ENCODE measurements at regions not wholly inside any gene's neighbourhood (a gene's known extent, or its start where the extent isn't known, plus 50 kb on each side); places are given as distances from the start of the nearest gene placed in this dataset.

DNA sequence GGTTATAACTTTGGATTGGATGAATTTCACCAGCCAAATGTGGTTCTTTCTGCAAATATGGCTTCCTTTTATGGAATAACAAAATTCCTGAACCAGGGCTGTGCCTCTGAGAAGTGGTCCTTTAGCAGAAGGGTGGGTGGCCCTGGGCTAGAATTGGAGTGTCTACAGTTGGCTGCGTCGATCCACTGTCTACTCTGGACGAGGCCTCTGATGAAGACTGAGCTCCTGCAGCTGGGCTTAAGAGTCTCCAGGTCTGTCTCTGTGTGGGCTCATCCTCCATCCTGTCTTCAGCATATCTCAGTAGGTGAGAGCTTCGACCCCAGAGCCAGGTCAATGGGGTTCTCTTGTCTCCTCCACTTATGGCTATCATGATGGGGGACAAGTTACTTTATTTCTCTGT is 166.3 kb upstream of the PMEPA1 start:
- no peak for DNase-seq (ENCODE audit: low spot score)

DNA sequence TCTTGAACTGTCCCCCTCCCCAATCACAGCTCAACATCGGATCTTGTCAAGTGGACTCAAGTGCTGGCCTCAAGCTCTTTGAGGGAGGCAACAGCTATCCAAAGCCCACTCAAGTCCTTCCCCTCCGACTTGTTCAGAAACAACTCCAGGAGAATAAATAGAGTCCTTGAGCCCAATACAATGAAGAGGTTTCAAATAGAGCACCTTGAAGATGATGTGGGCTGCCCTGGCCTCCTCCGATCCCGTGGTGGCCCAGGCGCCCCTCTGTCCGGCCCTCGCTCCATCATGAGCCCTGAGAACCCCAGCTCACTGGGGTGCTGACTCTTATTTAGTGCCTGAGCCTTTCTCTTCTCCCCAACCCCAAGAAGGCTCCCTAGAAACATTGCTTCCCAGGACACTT is 164.3 kb upstream of the PMEPA1 start:
- DNase-seq (ENCODE audit: low spot score), result no peak

DNA sequence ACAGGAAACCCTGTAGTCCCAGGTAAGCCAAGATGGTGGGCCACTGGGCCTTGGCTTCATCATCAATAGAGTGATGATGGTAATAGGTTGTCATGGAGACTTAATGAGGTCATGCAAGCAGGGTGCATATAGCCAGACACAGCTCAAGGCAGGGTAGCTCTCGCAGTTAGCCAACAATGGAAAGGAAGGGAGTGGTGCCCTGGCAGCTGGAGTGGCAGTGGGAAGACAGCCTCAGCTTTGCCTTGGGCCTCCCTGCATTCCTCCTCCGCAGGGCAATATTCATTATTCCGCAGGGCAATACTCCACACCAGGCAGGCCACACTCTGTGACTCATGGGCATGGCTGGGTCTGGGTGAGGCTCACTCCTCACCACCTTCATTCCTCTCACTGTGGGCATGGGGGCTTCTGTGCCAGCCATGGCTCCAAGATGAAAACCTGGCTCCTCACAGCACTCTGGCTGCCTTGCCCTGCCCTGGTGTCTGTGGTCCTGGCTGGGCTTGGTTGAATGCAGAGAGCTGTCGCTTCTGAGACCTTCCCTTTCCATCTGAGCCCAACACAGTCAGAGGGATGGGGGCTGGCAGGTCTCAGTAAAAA is 163.1 kb upstream of the PMEPA1 start:
- DNase-seq (ENCODE audit: low spot score), result no peak

DNA sequence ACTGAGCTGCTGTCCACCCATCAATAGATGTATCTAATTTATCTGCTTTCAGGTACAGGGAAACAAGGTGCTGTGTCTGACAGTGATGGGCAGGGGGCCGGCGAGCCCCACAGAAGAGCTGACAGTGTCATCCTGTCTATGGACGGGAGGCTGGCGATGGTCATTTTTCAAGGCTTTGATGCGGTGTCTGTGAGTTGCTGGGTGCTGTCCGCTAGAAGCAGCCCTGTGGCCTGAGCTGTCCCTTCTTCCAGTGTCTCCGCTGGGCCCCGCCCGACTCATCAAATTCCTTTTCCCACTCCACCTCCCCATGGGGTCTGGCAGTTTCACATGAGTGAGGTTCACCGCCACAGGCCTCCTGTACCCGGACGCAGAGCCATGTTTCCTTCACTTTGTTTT is 161.4 kb upstream of the PMEPA1 start:
- no peak for DNase-seq (ENCODE audit: low spot score)

DNA sequence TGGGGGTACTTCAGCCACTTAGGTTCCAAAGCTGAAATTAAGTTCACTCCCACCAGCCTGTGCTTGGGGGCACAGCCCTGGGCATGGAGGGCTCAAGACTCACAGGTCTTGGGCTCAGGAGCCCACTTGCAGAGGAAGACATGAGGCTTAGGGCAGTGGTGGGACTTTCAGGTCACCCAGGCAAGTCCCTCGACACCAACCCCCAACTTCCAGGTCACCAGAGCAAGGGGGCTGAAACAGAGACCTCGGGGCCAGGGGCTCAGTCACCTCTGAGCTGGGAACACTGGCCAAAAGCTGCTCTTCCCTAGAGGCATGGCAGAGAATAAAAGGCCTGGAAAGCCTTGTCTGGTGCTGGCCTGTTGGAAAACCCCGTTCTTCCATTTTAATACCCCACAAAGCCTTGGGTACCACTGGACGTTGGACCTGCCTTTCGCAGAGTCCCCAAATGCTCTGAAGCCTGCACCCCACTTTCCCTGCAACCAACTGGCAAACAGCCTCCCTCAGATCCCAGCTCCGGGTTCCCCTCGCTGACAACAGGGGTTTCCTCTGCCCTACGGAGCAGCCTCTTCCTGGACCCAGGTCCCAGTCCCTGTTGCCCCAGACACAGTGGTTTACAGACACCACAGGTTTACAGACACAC is 160.9 kb upstream of the PMEPA1 start:
- DNase-seq (ENCODE audit: low spot score), result no peak

DNA sequence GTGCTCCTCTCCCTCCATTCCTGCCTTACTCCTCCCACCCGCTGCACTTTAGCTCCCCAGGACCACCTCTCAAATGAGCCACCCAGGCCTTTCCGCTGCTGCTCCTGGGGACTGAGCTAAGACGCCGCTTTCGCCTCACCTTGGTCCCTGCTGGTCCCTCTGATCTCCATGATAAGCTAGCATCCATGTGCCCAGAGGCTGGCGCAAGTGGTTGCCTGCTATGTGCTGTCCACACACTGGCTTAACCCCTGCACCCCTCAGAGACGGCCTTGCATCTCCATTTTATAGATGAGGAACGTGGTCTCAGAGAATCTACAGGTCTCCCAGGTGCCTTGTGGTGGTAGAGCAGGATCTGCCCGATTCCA is 160.1 kb upstream of the PMEPA1 start:
- DNase-seq (ENCODE audit: low spot score), result no peak

DNA sequence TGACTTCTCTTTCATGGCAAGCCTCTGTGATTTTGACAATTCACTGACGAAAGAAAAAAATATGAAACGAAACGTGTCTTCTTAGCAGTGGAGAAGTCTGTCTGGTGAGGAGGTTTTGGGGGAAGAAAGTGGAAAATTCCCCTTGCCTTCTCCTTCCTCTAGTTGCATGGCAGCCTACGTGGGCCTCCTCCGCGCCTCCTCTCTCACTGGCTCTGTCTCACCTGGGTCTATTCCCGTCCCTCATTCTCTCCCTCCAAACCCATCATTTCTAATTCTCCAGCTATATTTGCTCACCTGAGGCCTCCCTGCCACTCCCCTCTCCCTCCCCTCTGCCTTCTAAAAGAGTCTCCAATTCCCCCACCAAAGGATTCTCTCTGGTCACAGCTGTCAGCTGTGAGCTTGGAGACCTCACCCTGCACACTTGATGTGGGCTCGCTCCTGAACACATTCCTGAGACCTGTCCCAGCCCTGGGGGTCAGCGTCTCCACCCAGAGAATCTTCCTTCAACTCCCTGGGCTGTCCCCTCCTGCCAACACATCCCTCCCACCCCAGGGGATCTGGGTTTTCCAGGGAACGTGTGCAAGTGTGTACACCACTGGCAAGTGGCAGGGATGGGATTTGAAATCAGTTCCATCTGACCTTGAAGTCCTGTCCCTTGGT is 159.6 kb upstream of the PMEPA1 start:
- no peak for DNase-seq (ENCODE audit: low spot score)

DNA sequence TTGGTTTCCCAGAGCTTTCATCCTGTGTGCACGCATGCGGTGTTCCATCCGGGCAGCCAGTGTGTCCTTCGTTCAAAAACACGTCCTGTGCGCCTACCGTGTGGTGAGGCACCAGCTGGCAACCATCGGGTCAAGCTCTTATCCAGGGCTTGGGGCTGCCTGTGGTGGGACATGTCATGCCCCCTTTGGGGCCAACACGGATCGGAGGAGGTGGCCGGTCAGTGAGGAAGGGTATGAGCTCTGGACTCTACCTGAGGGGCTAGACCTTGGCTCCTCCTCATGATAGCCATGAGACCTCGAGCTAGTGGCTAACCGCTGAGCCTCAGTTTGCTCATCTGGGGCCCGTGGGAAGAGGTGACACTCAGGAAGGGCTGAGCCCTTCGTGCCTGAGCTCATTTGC is 158.5 kb upstream of the PMEPA1 start:
- no peak for DNase-seq (ENCODE audit: low spot score)

DNA sequence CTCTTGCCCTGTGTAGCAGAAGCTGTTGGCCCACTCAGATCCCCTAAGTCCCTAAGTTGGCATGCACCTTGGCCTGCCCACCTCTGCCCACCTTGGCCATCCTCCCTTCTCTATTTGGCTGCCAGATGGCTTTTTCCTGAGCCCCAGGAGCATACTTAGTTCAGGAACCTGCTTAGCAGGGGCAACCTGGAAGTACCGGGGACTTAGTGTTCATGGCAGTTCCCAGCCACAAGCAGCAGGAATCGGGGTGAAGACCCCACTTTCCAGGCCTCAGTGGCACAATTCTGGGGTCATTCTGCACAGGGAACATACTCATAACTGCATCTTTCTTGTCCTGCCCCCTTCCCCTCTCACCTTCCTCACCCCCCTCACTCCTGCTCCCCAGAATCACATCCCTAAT is 158.0 kb upstream of the PMEPA1 start:
- no peak for DNase-seq (ENCODE audit: low spot score)

DNA sequence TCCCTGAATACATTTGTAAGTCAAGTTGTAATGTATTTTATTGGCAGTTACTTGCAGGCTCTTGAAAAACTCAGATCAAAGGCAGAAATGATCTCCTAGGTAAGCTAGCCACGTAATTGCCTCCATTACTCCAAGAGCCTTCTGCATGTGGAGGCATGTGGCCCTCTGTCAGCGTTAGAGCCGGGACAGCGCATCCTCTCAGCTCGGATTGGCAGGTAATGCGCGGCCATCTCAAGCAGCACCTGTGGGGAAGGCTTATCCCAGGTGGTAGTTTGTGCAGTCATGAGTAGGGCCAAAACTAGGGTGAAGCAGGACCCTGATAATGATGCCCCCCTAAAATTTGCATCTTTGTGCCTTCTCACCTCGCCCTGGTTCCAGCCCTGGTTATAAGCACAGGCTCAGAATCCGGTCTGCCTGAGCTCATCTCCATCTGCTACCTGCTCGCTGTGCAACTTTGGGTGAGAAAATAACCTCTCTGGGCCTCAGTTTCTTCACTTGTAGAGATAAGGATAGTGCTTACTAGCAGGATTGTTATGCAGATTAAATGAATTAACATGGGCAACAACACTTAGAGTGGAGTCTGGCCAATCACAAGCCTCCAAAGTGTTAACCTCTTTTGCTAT is 157.5 kb upstream of the PMEPA1 start:
- DNase-seq (ENCODE audit: low spot score), result no peak

DNA sequence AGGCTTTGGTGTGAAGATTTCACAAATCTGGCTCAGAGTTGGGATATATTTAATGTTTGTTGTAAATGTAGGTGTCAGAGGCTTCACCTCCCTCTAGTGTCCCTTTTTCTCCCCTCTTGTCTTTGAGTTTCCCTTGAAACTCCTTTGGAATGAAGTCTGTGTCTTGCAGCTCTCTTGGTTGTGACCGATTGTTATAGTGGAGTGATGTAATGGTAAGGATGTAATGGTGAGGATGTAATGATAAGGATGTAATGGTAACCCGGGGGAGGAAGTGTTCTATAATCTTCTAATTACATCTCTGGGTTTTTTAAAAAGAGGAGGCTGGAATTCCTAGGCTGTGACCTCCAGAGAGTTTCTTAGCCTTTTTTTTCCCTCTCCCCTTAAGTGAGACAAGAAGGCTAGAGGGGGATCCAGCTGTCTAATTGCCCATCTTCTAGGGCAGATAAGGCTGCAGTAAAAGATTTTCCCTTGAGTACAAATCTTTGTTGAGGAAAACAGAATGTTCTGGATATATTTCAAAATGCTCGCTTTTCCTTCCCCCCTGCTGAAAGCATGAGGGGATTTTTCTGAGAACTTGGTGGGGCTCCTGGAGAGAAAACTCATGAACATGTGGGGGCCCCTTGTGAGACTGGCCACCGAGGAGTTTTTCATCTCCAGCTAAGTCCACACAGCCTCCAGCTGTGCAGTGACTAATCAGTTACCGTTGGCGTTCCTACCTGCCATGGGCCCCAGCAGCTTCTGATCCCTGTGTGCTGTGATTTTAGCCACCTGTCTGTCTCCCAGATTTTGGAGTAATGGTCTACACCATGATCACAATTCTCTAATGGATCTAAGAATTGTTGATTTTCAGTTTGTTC is 156.7 kb upstream of the PMEPA1 start:
- DNase-seq (ENCODE audit: low spot score), result no peak

DNA sequence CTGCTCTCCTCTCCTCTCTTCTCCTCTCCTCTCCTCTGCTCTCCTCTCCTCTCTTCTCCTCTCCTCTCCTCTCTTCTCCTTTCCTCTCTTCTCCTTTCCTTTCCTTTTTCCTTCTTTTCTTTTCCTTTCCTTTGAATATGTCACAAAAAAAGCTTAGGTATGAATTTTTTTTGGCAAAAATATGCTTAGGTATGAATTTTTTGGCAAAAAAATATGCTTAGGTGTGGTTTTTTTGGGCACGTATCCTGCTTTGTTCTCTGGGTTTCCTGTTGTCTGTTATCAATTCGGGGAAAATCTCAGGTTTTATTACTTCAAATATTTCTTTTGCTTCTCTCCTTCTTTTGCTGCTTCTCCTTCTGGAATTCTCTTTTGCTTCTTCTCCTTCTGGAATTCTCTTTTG is 155.5 kb upstream of the PMEPA1 start:
- no peak for DNase-seq (ENCODE audit: low spot score)

DNA sequence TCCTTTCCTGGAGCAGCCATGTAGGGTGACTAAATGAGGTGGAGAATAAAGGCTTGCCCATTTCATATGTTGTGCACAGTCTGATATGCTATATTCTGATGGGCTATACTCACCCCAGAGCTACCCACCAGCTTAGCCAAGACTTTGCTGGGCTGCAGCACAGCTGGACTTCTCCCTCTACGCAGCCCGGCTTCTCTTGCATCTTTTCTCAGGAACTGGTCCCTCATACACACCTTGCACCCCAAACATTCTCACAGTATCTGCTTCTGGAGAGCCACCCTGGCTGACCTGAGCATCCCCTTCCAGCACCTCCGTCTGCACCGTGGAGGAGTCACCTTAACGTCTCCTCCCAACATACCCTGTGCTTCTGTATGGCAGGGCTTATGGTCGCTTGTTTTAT is 150.8 kb upstream of the PMEPA1 start:
- no peak for DNase-seq (ENCODE audit: low spot score)

DNA sequence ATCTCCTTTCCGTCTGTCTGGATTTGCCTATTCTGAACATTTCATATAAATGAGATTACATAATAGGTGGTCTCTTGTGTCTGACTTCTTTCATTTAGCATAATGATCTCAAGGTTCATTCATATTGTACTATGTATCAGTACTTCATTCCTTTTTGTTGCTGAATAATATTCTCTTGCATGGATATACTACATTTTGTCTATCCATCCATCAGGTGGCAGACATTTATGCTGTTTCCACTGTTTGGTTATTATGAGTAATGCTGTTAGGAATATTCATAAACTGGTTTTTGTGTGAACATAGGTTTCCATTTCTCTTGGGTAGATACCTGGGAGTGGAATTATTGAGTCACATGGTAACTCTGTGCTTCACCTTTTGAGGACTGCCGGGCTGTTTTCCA is 148.2 kb upstream of the PMEPA1 start:
- no peak for DNase-seq (ENCODE audit: low spot score)

DNA sequence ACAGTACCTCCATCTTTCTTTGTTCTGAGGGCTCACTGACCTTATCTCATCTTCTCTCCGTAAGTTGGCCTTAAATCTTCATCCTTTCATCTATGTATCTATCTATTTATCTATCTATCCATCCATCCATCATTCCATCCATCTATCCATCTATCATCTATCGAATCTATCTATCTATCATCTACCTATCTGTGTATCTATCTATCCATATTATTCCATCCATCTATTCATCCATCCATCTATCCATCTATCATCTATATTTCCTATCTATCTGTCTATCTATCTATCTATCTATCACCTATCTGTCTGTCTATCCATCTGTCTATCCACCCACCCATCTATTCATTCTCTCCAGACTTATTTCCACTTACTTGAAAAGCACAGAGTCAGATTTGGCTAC is 147.3 kb upstream of the PMEPA1 start:
- DNase-seq (ENCODE audit: low spot score), result no peak

DNA sequence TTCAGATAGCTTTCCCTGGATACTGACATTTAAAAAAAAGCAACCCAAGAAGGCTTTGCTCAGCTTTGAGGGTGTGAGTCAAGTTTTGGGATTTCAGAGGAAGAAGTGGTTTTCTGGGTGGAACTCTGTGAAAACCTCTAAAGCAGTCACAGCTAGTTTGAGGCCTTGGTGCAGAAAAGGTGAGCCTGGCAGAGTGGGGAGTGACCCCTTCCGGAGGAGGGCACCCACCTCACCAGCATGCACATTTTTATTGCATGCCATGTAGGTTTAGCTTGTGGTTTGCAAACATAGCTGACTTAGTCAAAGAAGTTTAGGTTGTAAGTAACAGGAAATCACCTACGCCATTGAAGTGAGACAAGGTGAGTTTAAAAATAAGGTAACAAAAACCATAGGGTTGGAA is 146.8 kb upstream of the PMEPA1 start:
- DNase-seq (ENCODE audit: low spot score), result no peak

DNA sequence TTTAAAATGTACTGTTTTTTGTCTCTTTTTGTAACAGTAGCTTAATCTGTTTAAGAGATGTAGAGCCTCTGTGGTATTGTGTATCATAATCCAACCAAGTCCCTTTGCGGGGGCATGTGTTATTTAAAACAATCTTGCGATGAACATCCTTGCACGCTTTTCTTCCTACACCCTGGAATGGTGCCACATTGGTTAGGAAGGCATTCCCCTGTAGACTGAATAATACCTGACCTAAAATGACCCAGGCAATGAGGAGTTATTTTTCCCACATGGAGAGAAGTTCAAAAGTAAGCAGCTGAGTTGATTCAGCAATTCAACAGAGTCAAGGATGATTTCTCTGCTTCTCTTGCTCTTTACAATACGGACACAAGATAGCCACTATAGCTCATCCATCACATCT is 142.0 kb upstream of the PMEPA1 start:
- DNase-seq (ENCODE audit: low spot score), result no peak

DNA sequence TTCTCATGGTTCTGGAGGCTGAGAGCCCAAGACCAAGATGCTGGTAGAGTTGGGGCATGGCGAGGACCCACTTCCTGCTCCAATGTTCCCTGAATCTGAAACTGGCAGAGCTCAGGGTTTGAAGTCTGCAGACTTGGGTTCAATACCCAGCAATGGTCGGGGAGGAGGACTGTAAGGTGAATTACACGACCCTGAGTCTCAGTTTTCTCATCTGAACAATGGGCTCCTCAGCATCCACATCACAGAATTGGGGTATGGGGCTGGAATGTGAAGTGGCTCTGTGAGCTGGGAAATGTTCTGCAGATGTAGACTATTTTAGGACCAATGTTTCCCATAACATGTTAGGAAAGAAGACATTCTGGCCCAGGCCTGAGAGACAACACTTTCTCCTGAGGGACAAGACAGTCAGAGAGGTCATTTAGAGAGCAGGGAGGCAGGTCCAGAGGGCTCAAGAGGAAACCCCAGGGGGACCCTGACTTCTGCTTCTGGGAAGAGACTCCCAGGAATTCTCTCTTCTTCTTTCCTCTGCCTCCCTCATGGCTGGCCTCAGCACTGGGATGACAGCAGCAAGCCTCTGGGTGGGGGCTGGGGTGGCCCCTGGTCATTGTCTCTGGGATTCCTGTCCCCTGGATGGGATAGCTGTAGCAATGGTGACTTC is 141.3 kb upstream of the PMEPA1 start:
- no peak for DNase-seq (ENCODE audit: low spot score)

DNA sequence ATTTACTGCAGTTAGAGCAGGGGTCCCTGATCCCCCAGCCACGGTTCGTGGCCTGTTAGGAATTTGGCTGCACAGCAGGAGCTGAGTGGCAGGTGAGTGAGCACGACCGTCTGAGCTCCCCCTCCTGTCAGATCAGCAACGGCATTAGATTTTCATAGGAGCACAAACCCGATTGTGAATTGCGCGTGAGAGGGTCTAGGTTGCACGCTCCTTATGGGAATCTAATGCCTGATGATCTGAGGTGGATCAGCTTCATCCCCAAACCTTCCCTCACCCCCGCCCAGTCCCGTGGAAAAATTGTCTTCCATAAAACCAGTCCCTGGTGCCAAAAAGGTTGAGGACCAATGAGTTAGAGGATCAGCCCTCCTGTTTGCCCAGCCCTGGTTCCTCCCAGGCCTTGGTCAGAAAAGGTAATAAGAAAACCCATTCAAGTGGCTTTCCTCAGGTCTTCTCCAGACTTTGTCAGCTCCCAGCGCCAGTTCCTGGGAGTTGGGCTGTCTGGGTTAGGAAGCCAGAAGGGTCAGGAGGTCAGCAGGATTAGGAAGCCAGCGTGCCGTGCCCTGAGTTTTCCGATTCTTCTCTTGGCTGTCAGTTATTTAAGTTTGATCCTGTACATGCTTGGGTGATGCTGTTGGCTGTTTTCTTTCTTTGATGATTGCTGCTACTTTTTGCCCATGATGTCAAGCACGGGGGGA is 139.9 kb upstream of the PMEPA1 start:
- no peak for DNase-seq (ENCODE audit: low spot score)

DNA sequence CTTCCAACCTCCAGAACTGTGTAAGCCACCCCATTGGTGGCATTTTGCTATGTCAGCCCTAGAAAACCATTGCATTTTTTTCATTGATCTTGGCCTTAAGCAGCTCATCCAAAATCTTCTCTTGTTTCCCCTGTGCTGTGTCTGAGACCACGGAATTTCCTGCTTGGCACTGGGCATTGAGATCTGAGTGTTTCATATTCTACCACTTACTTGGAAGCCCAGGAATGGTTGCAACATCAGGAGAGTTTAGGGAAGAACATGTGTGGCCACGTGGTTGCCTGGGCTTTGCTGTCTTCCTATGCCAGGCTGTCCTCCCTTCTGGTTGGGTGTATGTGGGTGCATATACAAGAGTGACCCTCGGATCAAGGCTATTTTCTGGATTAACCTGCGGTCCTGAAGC is 139.3 kb upstream of the PMEPA1 start:
- DNase-seq (ENCODE audit: low spot score), result no peak

DNA sequence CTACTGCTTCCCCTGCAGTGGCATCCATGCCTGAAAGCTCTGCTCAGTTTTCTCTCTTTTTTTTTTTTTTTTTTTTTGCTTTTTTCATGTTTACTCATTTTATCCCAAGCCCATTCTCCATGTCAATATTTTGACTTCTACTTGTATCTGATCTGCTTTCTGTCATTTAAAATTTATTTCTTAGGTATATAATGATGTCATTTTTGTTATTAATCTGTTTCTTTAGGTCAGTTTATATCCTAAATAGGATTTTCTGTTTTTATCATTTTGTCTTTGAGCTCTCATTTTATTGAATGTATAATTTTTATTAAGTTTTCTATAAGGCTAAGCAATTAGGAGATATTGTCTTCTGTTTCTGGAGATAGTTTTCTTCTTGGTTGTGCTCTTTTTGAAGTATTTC is 138.5 kb upstream of the PMEPA1 start:
- no peak for DNase-seq (ENCODE audit: low spot score)
